Glutamatergic neuron (in vitro differentiated cells): ENCODE measurements at regions not wholly inside any gene's neighbourhood (a gene's known extent, or its start where the extent isn't known, plus 50 kb on each side); places are given as distances from the start of the nearest gene placed in this dataset.

Source experiments
- DNase-seq: peaks from one replicate; pipeline ENCODE4 v3.0.0; 2022
- H3K27ac Mint-ChIP-seq: one replicate; pipeline ENCODE4 v1.8.0; 2020; ENCODE audit warnings: mild to moderate bottlenecking, mixed read lengths, inconsistent platforms; ENCODE audit not compliant: unreplicated experiment
- H3K27me3 Mint-ChIP-seq: one replicate; pipeline ENCODE4 v1.8.0; 2020; ENCODE audit warnings: mild to moderate bottlenecking, moderate library complexity, mixed read lengths, inconsistent platforms; ENCODE audit not compliant: unreplicated experiment
- H3K36me3 Mint-ChIP-seq: one replicate; pipeline ENCODE4 v1.8.0; 2020; ENCODE audit warnings: mild to moderate bottlenecking, mixed read lengths, inconsistent platforms; ENCODE audit not compliant: unreplicated experiment
- H3K4me1 Mint-ChIP-seq: one replicate; pipeline ENCODE4 v1.8.0; 2020; ENCODE audit warnings: mild to moderate bottlenecking, low read depth, mixed read lengths, inconsistent platforms; ENCODE audit not compliant: unreplicated experiment
- H3K4me3 Mint-ChIP-seq: one replicate; pipeline ENCODE4 v1.8.0; 2020; ENCODE audit warnings: mild to moderate bottlenecking, mixed read lengths, inconsistent platforms; ENCODE audit not compliant: unreplicated experiment
- H3K9me3 Mint-ChIP-seq: one replicate; pipeline ENCODE4 v1.8.0; 2020; ENCODE audit warnings: mild to moderate bottlenecking, moderate library complexity, mixed read lengths, inconsistent platforms; ENCODE audit not compliant: unreplicated experiment
- TF ChIP-seq, protein P1 (sequence below): fragments of 200-600 bp; sonication (generic); IDR thresholded peaks from one replicate; pipeline ENCODE4 v1.5.0; 2021; ENCODE audit not compliant: partially characterized antibody, unreplicated experiment

DNA sequence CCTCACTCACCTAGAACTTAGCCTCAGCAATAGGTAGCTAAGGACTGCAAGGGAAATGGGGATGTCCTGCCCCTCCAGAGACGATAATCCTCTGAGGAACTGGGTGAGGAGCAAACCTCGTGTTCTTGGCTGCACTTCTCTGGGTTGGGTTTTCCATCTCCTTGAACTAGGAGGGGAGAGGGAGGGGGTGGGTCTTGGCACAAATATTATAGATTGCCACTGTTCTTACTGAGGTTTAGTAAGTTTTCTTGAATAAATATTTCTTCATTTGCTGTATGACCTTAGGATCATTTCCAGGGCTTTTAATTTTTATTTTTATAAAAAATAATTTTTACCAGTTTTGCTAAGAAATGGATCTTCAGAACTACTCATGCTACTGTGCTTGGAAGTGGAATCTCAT is 406.7 kb upstream of the FZD8 start:
- H3K27ac Mint-ChIP-seq: no peak overlapping the region
- peaks cover 2% of the 10 kb centered on the region for H3K4me1 Mint-ChIP-seq
- TF ChIP-seq, protein P1, sequence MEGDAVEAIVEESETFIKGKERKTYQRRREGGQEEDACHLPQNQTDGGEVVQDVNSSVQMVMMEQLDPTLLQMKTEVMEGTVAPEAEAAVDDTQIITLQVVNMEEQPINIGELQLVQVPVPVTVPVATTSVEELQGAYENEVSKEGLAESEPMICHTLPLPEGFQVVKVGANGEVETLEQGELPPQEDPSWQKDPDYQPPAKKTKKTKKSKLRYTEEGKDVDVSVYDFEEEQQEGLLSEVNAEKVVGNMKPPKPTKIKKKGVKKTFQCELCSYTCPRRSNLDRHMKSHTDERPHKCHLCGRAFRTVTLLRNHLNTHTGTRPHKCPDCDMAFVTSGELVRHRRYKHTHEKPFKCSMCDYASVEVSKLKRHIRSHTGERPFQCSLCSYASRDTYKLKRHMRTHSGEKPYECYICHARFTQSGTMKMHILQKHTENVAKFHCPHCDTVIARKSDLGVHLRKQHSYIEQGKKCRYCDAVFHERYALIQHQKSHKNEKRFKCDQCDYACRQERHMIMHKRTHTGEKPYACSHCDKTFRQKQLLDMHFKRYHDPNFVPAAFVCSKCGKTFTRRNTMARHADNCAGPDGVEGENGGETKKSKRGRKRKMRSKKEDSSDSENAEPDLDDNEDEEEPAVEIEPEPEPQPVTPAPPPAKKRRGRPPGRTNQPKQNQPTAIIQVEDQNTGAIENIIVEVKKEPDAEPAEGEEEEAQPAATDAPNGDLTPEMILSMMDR: no peak
- no peak for DNase-seq
- peaks cover 5% of the 10 kb centered on the region for H3K9me3 Mint-ChIP-seq
- H3K36me3 Mint-ChIP-seq: no peaks in the 10 kb centered on the region
- H3K27me3 Mint-ChIP-seq: peaks cover 2% of the 10 kb centered on the region
- H3K4me3 Mint-ChIP-seq: no peak overlapping the region

DNA sequence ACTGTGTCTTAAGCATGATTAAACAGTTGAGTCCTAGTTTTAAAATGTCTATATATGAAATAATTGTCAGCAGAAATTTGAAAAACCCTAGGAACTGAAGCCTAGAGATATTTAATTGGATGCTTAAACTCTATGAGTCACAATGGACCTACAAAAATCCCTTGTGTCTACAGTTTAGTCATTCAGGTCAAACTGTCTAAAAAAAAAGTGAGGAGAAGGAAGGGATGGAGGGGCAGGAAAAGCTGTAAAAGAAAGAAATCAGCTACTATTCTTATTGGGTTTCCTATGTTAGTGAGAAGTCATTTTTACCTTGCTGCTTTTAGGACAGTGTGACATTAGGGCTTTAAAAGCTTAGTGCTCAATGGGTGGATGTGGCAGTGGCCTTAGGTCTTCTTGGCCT is 406.1 kb upstream of the FZD8 start:
- Mint-ChIP-seq H3K9me3 (peaks cover 5% of the 10 kb centered on the region), H3K27me3 (peaks cover 2% of the 10 kb centered on the region), H3K4me3 (no peak overlapping the region), H3K4me1 (peaks cover 2% of the 10 kb centered on the region), H3K27ac (no peak overlapping the region), H3K36me3 (no peaks in the 10 kb centered on the region)
- DNase-seq: no peak
- TF ChIP-seq, protein P1: no peak

DNA sequence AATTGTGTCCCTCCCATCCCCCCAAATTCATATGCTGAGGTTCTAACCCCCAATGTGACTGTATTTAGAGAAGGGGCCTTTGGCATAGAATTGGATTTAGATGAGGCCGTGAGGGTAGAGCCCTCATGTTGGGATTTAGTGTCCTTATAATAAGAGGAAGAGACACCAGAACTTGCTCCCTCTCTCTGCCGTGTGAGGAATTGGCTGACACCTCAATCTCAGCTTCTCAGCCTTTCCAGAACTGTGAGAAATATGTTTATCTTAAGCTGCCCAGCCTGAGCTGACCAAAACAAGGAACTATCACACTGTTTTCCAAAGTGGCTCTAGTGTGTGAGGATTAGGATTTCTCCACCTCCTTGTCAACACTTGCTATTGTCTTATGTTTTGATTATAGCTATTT is 400.0 kb upstream of the FZD8 start:
- peaks cover 8% of the 10 kb centered on the region for H3K9me3 Mint-ChIP-seq
- H3K27me3 Mint-ChIP-seq: peaks cover 7% of the 10 kb centered on the region
- no peaks in the 10 kb centered on the region for H3K36me3 Mint-ChIP-seq
- H3K4me3 Mint-ChIP-seq: no peak overlapping the region
- no peak for DNase-seq
- no peak overlapping the region for H3K27ac Mint-ChIP-seq
- TF ChIP-seq, protein P1: no peak
- peaks cover 26% of the 10 kb centered on the region for H3K4me1 Mint-ChIP-seq

DNA sequence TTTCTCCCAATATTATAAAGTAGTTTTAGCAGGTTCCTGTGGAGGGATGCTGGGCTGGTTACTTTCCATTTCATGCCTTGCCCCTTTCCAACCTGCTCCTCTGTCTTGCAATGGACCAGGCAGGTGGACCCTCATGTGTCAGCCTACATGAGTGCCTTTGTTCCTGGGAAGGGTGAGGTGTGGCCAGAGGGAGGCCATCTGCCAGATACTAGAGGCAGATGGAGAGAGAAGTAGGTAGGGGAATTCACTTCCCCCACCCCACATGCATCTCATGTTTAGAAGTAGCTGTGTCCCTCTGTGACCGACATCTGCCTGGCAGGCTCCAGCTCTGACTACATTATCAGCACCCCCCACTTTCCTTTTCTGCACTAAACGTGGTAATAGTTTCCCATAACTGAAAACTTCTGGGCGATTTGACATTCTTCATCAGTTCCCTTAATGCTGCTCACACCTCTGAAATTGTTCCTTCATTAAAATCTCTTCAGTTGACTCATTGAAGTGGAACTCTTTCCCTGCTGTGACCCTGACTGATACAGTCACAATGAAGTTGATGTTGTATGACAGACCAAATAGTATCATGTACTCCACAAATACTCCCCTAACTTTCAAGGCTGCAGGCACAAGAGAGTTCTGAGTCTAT is 396.3 kb upstream of the FZD8 start:
- TF ChIP-seq, protein P1: no peak
- peak; percentile 68 for DNase-seq
- H3K27ac Mint-ChIP-seq: peak overlapping the region; percentile 95
- no peaks in the 10 kb centered on the region for H3K36me3 Mint-ChIP-seq
- peak overlapping the region; percentile 48 for H3K4me3 Mint-ChIP-seq
- H3K27me3 Mint-ChIP-seq: peaks cover 7% of the 10 kb centered on the region
- peaks cover 8% of the 10 kb centered on the region for H3K9me3 Mint-ChIP-seq
- peaks cover 38% of the 10 kb centered on the region for H3K4me1 Mint-ChIP-seq

DNA sequence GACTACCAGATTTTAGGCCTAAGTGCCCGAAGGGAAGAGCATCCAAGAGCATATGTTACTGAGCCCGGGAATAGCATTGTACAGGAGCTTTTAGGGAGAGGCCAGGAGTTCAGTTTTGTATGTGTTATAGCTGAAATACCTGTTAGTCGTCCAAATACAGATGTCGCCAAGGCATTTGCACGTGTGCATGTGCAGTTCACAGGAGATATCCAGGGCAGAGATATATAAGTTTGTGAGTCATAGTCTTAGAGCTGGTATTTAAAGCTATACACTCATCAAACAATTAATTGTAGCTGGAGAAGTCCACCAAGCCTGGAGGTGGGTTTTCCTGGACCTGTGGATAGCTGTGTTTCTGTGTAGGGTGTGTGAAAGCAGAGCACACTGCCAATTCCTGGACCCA is 394.0 kb upstream of the FZD8 start:
- peak overlapping the region; percentile 67 for H3K27ac Mint-ChIP-seq
- H3K4me3 Mint-ChIP-seq: peak overlapping the region; percentile 17
- TF ChIP-seq, protein P1: no peak
- peaks cover 8% of the 10 kb centered on the region for H3K9me3 Mint-ChIP-seq
- H3K27me3 Mint-ChIP-seq: peaks cover 7% of the 10 kb centered on the region
- H3K36me3 Mint-ChIP-seq: no peaks in the 10 kb centered on the region
- DNase-seq: no peak
- H3K4me1 Mint-ChIP-seq: peaks cover 40% of the 10 kb centered on the region
